HG03457 (cell line): ENCODE measurements at regions not wholly inside any gene's neighbourhood (a gene's known extent, or its start where the extent isn't known, plus 50 kb on each side); places are given as distances from the start of the nearest gene placed in this dataset.
"Not testable (repeated sequence)": the region's sequence is repeated elsewhere in the genome, so short reads cannot be mapped to it uniquely, and the experiment has no call there.

ENCODE experiments used
- ATAC-seq: cut with Tn5 transposase; IDR thresholded peaks from one replicate; pipeline ENCODE4 v1.9.1; 2021; ENCODE audit warnings: moderate number of reproducible peaks; ENCODE audit not compliant: unreplicated experiment

DNA sequence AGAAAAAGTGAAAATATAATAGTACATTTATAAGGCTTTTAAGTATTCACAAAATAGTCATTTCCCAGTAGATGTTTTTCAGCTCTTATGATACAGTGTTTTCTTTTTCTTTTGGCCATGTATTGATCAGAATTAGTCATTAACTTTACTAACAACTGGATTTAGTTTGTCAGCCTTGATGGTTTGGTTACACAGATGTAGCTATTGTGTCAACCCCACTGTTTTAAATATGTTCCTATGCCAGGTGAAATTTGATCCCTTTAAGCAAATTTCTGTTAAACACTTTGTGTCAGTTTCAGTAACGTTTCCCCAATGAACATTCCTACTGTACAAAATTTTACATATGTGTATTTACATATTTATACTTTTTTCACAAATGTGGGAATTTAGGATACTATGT, 261.5 kb upstream of the STARD13 start:
- ATAC-seq: no peak

DNA sequence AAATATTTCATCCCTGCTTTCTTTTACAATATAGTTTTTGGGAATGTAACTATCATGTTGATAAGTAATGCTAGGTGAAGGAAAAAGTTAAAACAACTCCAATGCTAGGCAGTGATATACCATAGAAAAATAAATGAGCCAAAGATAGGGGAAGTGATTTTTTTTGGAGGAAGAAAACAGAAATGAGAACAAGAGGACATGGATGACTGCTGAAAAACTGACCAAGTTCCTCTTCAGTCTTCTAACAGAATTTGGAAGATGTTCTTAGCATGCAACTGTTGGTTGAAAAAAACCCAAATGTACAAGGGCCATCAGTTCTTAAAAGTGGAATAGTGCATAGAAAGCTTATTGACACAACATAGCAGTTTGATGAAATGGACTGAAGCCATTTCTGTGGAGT, 262.5 kb upstream of the STARD13 start:
- no peak for ATAC-seq

DNA sequence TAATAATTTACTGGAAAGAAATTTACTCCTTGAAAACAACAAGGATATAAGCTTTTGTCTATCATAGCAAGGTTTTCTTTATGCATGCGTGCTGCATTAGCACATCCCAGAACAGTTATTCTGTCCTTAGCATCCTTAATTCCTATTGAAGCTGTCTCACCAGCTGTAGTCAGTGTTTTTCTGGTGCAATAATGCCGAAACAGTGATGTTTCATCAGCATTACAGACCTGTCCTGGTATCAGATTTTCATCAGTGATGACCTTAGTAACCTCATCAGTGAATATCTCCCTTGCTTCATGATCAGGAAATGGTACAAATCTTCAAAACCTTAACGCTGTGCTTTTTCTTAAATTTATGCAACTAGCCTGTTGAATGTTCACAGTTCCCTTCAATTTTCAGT, 264.7 kb upstream of the STARD13 start:
- ATAC-seq: no peak

GRCh38 chr13:33550885-33551284, 265.3 kb upstream of the STARD13 start:
- no peak for ATAC-seq

GRCh38 chr13:33554919-33555791, 262.8 kb upstream of the RFC3 start:
- ATAC-seq: peak; percentile 56

DNA sequence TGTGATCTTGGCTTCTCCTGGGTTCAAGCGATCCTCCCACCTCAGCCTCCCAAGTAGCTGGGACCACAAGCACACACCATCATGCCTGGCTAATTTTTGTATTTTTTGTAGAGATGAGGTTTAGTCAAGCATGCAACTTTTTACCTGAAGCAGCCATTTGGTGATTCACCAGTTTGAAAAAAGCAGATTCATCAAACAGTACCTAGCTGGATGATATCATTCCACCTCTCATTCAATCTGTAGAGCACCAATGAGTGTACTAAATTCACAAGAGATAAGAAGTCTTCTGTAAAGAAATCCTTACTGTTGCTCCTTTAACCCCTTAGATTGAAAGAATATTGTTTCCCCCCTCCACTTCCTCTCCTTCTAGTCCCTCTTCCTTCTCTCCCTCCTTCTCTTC, 261.1 kb upstream of the RFC3 start:
- no peak for ATAC-seq

- no peak for ATAC-seq
These were observed 257.2 kb upstream of the RFC3 start for GRCh38 chr13:33560726-33561125.

DNA sequence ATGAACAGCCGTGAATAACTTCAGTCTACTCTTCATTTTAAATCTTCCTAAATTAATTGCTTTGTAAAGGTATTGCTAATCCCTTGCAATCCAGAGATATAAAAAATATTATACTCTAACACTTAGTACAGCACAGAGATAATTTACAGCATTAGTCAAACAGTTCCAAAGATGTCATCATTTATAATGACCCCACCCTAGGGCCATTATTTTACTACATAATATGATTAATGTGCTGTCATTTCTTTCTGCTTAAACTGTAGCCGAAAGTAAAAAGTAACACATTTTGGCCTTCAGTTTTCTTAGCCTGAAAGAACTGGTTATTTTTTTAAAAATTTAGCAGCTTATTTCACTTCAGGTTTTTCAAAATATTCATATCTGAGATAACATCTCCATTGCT, 256.3 kb upstream of the RFC3 start:
- ATAC-seq: no peak

DNA sequence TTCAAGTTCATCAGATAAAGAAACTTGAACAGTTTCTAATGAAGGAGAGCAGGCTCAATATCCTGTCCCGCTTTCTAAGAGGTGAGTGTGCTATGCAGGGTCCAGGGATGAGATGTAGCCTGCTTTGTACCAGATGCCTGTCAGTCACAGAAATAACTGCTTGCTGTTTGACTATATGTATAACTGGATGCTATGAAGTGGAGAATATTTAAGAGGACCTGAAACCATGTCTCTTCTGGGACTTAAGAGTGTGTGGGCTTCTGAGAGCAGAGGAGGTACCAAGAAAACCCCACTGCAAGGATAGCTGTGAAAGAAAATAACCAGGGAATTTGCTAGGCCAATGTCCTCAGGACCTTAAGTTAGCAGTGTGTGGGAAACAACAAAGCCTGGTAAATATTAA, 246.3 kb upstream of the RFC3 start:
- peak; percentile 61 for ATAC-seq

GRCh38 chr13:33572322-33572721, 245.6 kb upstream of the RFC3 start:
- not testable (repeated sequence) for ATAC-seq

- ATAC-seq: no peak
These were observed 242.6 kb upstream of the RFC3 start for GRCh38 chr13:33575378-33575777.

GRCh38 chr13:33577007-33577406, 240.9 kb upstream of the RFC3 start:
- no peak for ATAC-seq

GRCh38 chr13:33578786-33579185, 239.2 kb upstream of the RFC3 start:
- no peak for ATAC-seq

DNA sequence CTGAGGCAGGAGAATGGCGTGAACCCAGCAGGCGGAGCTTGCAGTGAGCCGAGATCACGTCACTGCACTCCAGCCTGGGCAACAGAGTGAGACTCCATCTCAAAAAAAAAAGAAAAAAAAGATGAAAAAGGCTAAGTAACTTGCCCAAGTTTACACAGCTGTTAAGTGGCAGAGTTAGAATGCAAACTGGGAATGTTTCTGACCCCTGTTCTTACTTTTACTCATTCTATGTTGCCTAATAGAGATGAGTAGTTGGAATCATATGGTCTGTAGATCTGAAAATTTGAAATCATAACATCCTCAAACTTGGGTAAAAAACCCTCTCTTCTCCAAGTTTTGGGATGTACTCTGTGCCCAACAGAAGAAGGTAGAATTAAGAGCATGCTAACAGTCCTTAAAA, 235.8 kb upstream of the RFC3 start:
- no peak for ATAC-seq

- ATAC-seq: no peak
These were observed 234.6 kb upstream of the RFC3 start for GRCh38 chr13:33583398-33583797.

DNA sequence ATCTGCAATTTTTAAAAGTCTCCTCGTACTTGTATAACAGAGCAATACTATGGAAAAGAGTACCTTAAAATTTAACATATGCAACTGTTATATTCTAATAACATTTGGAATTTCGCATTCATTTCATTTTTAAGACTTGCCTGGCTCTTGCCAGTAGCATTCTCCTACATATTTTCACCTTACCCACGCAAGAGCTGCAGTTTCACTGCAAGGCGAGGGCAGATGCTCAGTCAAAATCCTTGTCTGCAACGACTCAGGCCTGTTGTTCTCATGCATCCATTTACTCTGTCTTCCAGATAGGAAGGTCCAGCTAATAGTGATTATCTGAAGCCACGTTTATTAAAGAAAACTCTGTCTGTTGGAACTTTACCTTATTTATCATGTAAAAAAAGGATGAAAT, 227.0 kb upstream of the RFC3 start:
- no peak for ATAC-seq

GRCh38 chr13:33606692-33607091, 211.3 kb upstream of the RFC3 start:
- no peak for ATAC-seq

DNA sequence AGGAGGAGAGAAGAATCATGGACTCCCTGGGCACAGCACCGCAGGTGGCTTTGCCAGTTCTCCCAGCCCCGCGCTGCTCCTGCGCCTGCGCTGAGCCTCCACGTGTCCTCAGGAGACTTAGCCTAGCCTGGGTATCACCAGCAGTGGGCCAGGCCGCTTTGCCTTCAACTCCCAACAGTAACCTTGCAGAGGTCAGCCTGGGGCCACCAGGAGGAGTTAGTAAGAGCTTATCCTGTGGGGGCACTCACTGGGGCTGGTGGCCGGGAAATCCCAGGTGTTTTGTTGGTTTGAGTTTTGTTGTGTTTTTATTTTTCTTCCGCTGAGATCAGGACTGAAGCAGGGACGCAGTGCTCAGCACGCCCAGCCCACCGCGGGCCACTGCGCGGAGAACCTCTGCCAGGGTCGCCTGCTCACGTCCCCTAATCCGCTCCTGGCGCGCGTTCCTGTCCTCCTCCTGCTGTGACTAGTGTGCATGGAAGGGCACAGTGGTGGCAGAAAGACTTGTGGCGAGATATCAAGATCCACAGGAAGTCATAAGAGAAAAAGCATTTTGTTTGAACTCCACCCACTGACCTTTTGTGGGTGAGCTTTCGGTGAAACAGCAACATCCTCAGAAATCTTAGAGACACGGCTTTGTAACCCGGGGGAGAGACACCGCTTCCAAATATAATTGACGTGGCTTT, 207.4 kb upstream of the RFC3 start:
- no peak for ATAC-seq

DNA sequence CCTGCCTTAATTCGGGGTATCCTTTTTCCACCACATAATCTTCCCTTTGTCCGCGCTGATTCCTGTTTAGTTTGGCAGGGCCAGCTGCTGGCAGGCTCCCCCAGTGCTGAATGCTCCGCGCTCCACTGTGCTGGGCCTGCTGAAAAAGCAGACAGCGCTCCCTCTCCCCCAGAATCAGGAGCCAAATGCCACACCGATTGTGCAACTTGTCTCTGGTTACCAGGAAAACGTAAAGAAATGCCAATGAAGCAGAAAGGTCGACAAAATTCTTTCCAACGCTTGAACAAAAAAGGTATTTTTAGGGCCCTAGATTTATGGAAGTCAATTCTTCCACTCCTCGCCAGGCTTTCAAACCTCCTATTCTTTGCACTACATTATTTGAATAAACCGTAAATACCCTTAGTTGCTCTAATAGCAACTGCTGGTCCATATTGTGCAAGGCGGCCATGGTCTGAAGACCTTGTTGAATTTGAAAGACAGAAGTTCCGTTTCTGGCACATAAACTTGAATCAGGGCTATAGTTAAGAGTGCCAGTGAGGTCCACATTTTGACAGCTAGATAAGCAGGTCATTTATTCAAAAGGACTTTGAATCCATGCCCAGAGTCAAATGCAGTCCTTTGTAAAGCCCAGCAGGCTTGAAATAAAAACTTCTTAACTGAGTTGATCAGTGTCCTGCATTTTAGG, 206.7 kb upstream of the RFC3 start:
- ATAC-seq: no peak

- no peak for ATAC-seq
These were observed 205.0 kb upstream of the RFC3 start for GRCh38 chr13:33612641-33613638.

DNA sequence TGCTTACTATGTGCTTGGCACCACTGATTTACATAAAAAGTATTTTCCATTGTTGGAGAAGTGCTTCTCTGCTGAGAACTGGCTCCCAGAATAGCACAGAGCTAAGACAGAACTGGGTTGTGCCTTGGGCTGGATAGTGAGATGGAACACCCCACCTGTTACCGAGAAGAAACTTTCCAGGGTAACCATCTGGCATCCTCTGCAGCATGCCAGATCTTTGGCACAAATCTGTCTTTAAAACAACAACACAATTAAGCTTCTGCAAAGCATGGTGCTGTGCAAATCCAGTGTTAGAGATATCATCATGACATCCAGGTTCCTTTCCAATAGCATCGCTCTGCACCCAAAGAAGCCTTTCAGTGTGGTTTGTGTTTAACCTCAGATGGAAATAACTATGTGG, 202.5 kb upstream of the RFC3 start:
- ATAC-seq: no peak
